NCI-H82 treated with DMSO at 0.1 percent for 48 hours (cell line): ENCODE measurements at regions not wholly inside any gene's neighbourhood (a gene's known extent, or its start where the extent isn't known, plus 50 kb on each side); places are given as distances from the start of the nearest gene placed in this dataset.
"Not testable (repeated sequence)": the region's sequence is repeated elsewhere in the genome, so short reads cannot be mapped to it uniquely, and the experiment has no call there.

Experiments used
- DNase-seq: peaks from one replicate; lab custom pipeline; 2025; ENCODE audit not compliant: unreplicated experiment; lab: John Stamatoyannopoulos, UW

GRCh38 chr18:73153271-73153670 lies 285.5 kb upstream of the NETO1 start:
- no peak for DNase-seq

DNA sequence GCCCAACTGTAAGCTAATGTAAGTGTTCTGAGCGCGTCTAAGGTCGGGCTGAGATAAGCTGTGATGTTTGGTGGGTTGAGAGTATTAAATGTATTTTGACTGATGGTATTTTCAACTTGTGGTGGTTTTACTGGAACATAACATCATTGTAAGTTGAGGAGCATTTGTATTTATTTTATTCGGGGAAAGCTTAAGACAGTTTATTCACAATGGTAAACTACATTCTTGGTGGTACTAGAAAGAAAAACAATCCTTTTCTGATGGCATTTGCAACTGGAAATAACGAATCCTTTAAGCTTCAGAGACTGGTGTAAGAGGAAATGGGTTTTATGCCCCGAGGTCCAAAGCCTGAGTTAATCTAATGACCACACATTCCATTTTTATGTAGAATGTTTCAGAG lies 283.3 kb upstream of the NETO1 start:
- no peak for DNase-seq

DNA sequence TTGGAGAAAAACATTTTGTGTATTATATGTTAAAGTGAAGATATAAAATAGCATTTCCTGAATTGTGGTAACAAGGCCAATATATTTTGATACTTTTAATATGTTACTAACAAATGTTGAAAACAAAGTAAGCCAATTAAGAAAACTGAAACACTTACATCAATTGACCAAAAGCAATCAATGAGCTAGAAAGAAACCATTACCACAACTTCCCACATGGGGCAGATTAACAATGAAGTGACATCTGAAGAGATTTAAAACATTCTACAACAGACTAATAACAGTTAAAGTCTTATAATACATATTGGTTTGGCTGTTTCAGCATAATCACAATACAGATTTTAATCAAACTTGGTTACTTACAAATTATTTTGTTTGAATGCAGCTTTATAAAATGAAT lies 282.4 kb upstream of the NETO1 start:
- DNase-seq: no peak

GRCh38 chr18:73147590-73147989 lies 279.8 kb upstream of the NETO1 start:
- DNase-seq: no peak

GRCh38 chr18:73144030-73144429 lies 276.2 kb upstream of the NETO1 start:
- DNase-seq: no peak

- DNase-seq: no peak
These were observed 268.3 kb upstream of the NETO1 start for GRCh38 chr18:73136134-73136533.

- no peak for DNase-seq
These were observed 256.4 kb upstream of the NETO1 start for GRCh38 chr18:73124175-73124574.

DNA sequence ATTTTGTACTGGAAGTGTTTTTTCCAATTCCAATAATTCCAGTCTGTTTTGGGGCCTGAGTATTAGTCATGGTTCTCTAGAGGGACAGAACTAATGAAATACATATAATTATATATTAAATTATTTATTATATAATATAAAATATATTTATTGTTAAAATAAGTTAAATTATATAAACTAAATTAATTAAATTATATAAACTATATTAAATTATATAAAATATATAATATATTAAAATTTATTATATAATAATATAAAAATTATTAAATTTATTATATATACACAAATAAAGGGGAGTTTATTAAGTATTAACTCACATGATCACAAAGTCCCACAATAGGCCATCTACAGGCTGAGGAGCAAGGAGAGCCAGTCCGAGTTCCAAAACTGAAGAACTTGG lies 253.4 kb upstream of the NETO1 start:
- no peak for DNase-seq

DNA sequence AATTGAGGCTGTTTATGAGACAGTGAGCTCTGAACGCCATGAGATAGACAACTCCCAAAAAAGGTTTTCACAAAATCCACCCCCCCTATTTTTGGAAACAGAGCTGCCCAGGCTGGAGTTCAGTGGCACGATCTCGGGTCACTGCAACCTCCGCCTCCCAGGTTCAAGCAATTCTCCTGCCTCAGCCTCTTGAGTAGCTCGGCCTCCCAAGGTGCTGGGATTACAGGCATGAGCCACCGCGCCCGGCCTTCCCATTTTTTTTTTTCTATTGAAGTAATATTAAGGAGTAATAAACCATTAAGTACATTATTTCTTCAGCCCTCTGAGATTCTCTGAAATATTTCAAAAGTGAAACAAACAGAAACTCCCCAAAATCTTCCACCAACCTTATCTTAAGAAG lies 252.8 kb upstream of the NETO1 start:
- DNase-seq: no peak

DNA sequence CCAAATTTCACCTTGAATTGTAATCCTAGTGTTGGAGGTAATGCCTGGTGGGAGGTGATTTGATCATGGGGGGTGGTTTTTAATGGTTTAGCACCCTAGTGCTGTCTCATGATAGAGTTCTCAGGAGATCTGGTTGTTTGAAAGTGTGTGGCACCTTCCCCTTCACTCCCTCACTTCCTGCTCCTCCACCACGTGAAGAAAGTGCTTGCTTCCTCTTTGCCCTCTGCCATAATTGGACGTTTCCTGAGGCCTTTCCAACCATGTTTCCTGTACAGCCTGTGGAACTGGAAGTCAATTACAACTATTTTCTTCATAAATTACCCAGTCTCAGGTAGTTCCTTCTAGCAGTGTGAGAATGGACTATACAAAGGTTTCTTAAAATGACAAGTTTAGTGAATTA lies 251.8 kb upstream of the NETO1 start:
- no peak for DNase-seq

GRCh38 chr18:73118121-73118816 lies 250.5 kb upstream of the NETO1 start:
- DNase-seq: no peak

DNA sequence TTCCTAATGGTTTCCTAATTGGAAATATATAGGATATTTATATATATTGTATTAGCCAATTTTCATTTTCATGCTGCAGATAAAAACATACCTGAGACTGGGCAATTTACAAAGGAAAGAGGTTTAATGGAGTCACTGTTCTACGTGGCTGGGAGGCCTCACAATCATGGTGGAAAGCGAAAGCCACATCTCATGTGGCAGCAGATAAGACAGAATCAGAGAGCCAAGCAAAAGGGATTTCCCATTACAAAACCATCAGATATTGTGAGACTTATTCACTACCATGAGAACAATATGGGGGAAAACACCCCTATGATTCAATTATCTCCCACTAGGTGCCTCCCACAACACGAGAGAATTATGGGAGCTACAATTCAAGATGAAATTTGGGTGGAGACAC lies 242.5 kb upstream of the NETO1 start:
- DNase-seq: no peak

GRCh38 chr18:73101977-73102376 lies 234.2 kb upstream of the NETO1 start:
- no peak for DNase-seq

- DNase-seq: not testable (repeated sequence)
These were observed 233.7 kb upstream of the NETO1 start for GRCh38 chr18:73101491-73101890.

- DNase-seq: no peak
These were observed 232.0 kb upstream of the NETO1 start for GRCh38 chr18:73099759-73100158.

DNA sequence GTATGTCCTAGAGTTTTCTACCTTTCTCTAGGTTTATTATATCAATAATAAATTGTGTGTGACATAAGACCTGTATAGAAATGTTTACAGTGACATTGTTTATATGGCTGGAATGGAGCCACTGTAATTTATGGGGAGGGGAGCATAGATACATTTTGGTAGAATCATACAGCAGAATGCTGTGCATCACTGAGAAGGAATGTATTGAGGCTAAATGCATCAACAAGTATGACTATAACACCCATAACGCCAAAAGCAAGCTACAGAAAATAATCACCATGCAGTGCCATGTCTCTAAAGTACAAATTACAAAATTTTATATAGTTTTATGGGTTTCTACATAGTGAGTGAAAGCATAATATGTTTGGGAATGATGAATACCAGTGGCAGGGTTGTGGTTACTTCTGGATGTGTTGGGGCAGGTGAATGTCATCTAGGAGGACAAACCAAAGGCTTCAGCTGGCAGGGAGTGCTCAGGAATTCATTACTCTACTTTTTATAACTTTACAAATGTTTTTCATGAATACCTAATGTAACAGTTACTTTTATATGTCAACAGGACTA lies 226.0 kb upstream of the NETO1 start:
- no peak for DNase-seq

DNA sequence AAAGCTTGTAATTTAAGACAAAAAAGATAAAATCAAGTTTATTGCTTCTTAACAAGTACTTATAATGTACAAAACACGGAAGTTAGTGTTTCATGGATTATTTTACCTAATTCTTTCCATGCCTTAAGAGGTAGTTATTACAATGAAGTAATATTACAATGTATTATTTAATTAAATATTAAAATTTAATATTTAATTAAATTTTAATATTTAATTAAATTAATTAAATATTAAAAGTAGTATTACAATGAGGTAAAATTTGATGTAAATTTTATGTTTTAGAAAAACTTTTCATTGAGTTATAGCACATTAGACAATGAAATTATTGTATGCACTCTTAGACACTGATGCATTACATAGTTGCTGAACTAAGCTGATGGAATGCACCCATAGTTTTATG lies 220.7 kb upstream of the NETO1 start:
- no peak for DNase-seq

DNA sequence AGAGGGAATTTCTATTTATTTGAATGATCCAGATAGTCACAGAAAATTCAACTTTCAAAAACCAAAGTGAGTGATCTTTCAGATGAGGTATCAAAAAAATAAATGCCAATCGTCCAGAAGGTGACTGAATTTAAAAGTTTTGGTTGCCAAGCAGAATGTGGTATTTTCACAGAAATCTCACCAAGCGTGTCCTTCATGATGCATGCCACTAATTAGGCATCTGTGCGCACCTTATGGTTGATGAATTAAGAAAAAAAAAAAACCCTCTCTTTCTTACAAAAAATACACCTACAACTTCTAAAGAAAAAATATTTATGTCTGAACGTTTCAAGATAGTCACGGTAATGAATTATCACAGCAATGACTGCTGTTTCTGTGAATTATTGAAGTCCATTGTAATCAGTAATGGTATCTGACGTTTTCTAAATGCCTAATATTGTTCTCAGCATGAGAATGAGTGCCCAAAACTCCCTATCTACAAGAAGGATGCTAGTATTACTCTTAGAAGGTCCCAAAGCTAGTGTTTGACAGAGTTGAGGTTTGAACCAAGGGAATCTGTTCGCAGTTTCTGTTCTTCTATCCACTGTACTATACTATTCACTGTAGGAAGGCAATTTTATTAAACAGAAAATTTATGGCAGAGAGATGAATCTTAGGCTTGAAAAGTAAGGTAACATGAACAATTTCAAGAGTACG lies 219.6 kb upstream of the NETO1 start:
- no peak for DNase-seq

DNA sequence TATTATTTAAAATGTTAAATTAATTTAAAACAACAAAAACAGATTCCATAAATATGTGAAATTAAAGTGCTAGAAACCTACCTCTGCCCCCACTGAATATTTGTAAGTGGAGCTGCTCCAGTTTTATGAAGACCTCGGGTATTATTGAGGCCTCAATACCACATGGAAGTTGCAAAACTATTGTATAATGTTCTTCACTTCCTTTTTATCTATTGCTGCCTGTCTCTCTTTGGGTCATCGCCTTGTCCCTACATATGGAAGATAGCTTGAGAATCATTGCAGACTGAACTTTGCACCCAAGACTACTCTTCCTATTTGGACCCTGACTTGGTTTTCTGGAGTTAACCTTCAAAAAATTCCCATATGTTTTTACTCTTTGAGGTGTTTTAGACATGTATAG lies 212.1 kb upstream of the NETO1 start:
- no peak for DNase-seq

DNA sequence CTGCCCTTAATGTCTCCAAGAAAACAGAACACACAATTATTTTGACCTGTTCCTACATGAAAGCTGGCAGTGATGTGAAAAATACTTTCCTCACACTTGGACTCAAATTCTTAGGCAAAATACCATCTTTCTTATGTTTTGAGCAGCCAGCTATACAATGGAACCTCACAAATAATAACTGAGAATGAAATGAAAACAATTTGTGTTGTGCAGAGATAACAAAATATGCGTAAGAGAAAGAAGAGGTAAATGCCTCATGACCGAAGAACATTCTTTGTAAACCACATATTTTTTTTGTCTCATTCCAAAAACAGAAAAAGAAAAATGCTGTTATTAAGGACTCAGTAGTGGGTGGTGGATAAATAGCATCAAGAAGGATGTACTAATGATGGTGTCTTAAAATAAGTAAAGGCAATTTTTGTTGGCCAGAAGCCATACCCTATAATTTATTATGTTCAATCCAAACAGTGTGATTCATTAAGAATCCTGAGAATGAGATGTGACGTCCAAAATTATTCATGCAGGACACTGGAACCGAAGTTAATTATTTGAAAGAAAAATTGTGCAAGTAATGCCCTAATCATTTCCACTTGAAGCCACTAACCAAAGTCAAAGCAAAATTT lies 193.0 kb upstream of the NETO1 start:
- DNase-seq: no peak

- no peak for DNase-seq
These were observed 191.5 kb upstream of the NETO1 start for GRCh38 chr18:73059280-73059679.

GRCh38 chr18:73047688-73048087 lies 179.9 kb upstream of the NETO1 start:
- no peak for DNase-seq
